Retinal pigment epithelial cell (primary cell): ENCODE measurements at regions not wholly inside any gene's neighbourhood (a gene's known extent, or its start where the extent isn't known, plus 50 kb on each side); places are given as distances from the start of the nearest gene placed in this dataset.

ENCODE experiments used
- DNase-seq: peaks from one replicate; pipeline ENCODE4 v3.0.0-alpha.2; 2010; ENCODE audit warnings: low read depth
- H3K4me3 ChIP-seq: 2 replicates; pipeline ENCODE4 v1.5.1; 2011; ENCODE audit warnings: mild to moderate bottlenecking, low read length, control low read depth, moderate library complexity
- TF ChIP-seq, protein P1 (sequence below): conservative IDR thresholded peaks from 2 replicates; pipeline ENCODE4 v1.5.1; 2011; ENCODE audit warnings: low read depth, low read length, control low read depth, inconsistent platforms

- no peak for DNase-seq
- no peak overlapping the region for H3K4me3 ChIP-seq
- TF ChIP-seq, protein P1, sequence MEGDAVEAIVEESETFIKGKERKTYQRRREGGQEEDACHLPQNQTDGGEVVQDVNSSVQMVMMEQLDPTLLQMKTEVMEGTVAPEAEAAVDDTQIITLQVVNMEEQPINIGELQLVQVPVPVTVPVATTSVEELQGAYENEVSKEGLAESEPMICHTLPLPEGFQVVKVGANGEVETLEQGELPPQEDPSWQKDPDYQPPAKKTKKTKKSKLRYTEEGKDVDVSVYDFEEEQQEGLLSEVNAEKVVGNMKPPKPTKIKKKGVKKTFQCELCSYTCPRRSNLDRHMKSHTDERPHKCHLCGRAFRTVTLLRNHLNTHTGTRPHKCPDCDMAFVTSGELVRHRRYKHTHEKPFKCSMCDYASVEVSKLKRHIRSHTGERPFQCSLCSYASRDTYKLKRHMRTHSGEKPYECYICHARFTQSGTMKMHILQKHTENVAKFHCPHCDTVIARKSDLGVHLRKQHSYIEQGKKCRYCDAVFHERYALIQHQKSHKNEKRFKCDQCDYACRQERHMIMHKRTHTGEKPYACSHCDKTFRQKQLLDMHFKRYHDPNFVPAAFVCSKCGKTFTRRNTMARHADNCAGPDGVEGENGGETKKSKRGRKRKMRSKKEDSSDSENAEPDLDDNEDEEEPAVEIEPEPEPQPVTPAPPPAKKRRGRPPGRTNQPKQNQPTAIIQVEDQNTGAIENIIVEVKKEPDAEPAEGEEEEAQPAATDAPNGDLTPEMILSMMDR = no peak
Measured at GRCh38 chr6:132087391-132087790, 136.2 kb upstream of the CCN2 start.

GRCh38 chr6:132085731-132086130, 134.6 kb upstream of the CCN2 start:
- H3K4me3 ChIP-seq = no peak overlapping the region
- no peak for DNase-seq
- TF ChIP-seq, protein P1 = no peak

DNA sequence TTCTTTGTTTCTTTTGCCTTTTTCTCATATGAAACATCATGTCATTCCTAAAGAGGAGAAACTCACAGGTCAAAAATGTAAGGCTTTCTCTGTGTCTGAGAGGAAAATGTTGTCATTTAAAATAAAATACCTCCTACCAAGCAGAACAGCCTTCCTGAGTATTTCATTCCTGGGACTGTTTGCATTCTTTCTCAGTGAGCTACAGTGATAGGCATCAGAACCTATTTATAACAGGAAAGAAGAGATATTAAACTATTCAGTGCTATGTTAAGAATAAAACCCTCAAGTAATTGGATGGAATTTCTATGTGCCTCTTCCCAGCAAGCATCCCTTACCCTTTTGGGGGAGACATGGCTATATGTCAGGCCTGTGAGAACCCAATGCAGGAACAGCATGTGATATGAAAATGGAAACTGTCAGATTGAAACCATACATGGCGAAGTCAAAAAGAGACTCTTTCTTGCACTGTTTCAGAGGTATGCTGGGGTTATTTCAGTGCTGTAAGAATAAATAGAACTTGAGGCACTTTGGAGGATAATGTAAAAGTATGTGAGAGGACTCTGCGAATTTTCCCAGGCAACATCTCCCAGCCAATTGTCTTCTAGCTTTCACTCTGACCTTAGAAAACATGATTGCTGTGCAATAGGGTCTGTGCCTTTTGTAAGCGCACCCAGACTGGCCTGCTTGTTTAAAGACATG, 133.8 kb upstream of the CCN2 start:
- H3K4me3 ChIP-seq = no peak overlapping the region
- peak; percentile 74 for DNase-seq
- TF ChIP-seq, protein P1 = no peak

- TF ChIP-seq, protein P1 = no peak
- no peak overlapping the region for H3K4me3 ChIP-seq
- DNase-seq = no peak
Measured at GRCh38 chr6:132082421-132082820, 131.2 kb upstream of the CCN2 start.

DNA sequence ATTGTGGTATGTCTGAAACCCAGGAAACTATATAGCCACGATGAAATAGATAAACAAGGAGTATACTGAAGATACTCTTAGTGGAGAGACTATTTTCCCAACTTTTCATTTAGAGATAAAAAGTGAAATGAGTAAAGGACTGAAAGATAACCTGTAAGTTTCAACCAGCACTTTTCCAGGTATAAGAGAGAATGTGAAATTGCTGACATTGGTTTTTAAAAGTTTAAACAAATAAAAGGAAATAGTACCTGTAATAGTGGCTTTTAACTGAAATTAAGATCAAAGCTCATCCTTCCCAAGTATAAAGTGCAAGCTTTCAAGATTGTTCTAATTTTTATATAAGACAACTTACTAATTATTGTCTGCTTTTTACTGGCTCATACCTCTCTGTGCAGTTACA, 130.2 kb upstream of the CCN2 start:
- no peak for DNase-seq
- no peak overlapping the region for H3K4me3 ChIP-seq
- TF ChIP-seq, protein P1 = no peak

DNA sequence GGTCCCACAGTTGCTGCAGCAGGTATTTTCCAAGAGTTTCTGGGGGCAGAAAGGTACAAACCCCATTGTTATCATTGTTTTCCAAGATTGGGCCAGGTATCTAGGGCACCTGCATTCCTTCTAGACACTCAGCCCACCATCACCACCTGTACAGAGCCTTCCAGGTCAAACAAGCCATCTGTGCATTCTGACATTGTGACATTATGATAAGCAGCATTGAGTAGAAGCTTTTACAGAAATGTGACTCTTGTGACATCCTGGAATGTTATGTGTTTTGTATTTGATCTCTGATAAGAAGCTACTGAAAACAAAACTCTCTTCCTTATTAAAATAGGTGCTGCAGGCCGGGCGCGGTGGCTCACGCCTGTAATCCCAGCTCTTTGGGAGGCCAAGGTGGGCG, 128.1 kb upstream of the CCN2 start:
- TF ChIP-seq, protein P1 = no peak
- no peak overlapping the region for H3K4me3 ChIP-seq
- DNase-seq = no peak

- no peak for DNase-seq
- TF ChIP-seq, protein P1 = no peak
Measured at GRCh38 chr6:132076452-132076851, 125.3 kb upstream of the CCN2 start.

More at GRCh38 chr6:132076452-132076851, 125.3 kb upstream of the CCN2 start:
- no peak overlapping the region for H3K4me3 ChIP-seq
